BJ (cell line): ENCODE measurements at regions not wholly inside any gene's neighbourhood (a gene's known extent, or its start where the extent isn't known, plus 50 kb on each side); places are given as distances from the start of the nearest gene placed in this dataset.

ENCODE experiments used
- CTCF ChIA-PET: fragments of 350-600 bp; formaldehyde crosslinking; extraction: SDS; loops from one replicate; lab custom pipeline; 2021; ENCODE audit warnings: antibody characterized with exemption, inconsistent platforms; lab: Yijun Ruan, JAX
- POLR2A ChIA-PET: fragments of 300-600 bp; sonication (Branson Sonifier 250); formaldehyde crosslinking; extraction: SDS; loops from one replicate; lab custom pipeline; 2021; ENCODE audit warnings: antibody characterized with exemption; lab: Charles Lee
- DNase-seq: peaks from one replicate; pipeline ENCODE4 v3.0.0-alpha.2; 2011; ENCODE audit warnings: low read depth
- H3K27me3 ChIP-seq: 2 replicates; pipeline ENCODE4 v1.6.0; 2011; ENCODE audit warnings: low read length; ENCODE audit not compliant: control insufficient read depth, insufficient read depth
- H3K36me3 ChIP-seq: 2 replicates; pipeline ENCODE4 v1.5.1; 2011; ENCODE audit warnings: low read length; ENCODE audit not compliant: control insufficient read depth, insufficient read depth
- H3K4me3 ChIP-seq: 2 replicates; pipeline ENCODE4 v1.5.1; 2011; ENCODE audit warnings: low read depth, mild to moderate bottlenecking, control low read depth, low read length
- TF ChIP-seq, protein P1 (sequence below): IDR thresholded peaks from 2 replicates; pipeline ENCODE4 v1.5.1; 2011; ENCODE audit warnings: low read depth, mild to moderate bottlenecking, control low read depth, inconsistent platforms, low read length, moderate library complexity; ENCODE audit not compliant: insufficient read depth

- ChIA-PET CTCF (no interaction called here), POLR2A (no interaction called here)
- H3K4me3 ChIP-seq: no peak overlapping the region
- H3K36me3 ChIP-seq: no peaks in the 10 kb centered on the region
- no peak for DNase-seq
- H3K27me3 ChIP-seq: no peaks in the 10 kb centered on the region
- TF ChIP-seq, protein P1, sequence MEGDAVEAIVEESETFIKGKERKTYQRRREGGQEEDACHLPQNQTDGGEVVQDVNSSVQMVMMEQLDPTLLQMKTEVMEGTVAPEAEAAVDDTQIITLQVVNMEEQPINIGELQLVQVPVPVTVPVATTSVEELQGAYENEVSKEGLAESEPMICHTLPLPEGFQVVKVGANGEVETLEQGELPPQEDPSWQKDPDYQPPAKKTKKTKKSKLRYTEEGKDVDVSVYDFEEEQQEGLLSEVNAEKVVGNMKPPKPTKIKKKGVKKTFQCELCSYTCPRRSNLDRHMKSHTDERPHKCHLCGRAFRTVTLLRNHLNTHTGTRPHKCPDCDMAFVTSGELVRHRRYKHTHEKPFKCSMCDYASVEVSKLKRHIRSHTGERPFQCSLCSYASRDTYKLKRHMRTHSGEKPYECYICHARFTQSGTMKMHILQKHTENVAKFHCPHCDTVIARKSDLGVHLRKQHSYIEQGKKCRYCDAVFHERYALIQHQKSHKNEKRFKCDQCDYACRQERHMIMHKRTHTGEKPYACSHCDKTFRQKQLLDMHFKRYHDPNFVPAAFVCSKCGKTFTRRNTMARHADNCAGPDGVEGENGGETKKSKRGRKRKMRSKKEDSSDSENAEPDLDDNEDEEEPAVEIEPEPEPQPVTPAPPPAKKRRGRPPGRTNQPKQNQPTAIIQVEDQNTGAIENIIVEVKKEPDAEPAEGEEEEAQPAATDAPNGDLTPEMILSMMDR: no peak
These were observed 410.0 kb upstream of the CCDC196 start for GRCh38 chr14:66076176-66076575.

DNA sequence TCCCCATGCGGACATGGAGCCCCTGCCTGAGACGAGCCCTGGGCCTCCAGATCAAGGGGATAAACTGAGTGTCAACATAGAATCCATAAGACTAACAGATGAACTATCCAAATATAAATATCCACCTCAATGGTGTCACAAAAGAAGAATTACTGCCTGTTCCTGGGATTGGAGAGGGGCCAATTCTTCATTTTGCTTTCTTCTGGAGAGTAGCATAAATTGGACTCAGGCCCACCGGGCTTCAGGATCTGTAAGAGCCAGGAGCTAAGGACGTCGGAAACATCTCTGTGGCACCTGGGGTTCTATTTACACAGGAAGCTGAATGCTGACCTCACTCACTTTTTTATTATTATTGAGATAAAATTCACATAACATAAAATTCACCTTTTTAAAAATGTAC, 408.2 kb upstream of the CCDC196 start:
- POLR2A ChIA-PET: no interaction called here

GRCh38 chr14:66081594-66082376, 404.4 kb upstream of the CCDC196 start:
- TF ChIP-seq, protein P1: no peak
- H3K36me3 ChIP-seq: no peaks in the 10 kb centered on the region
- CTCF ChIA-PET: no interaction called here
- POLR2A ChIA-PET: no interaction called here
- no peak overlapping the region for H3K4me3 ChIP-seq
- no peak for DNase-seq
- no peaks in the 10 kb centered on the region for H3K27me3 ChIP-seq

More for the DNA sequence above, 408.2 kb upstream of the CCDC196 start:
- no peak for DNase-seq
- H3K27me3 ChIP-seq: no peaks in the 10 kb centered on the region
- CTCF ChIA-PET: no interaction called here
- TF ChIP-seq, protein P1: no peak
- no peaks in the 10 kb centered on the region for H3K36me3 ChIP-seq
- no peak overlapping the region for H3K4me3 ChIP-seq

DNA sequence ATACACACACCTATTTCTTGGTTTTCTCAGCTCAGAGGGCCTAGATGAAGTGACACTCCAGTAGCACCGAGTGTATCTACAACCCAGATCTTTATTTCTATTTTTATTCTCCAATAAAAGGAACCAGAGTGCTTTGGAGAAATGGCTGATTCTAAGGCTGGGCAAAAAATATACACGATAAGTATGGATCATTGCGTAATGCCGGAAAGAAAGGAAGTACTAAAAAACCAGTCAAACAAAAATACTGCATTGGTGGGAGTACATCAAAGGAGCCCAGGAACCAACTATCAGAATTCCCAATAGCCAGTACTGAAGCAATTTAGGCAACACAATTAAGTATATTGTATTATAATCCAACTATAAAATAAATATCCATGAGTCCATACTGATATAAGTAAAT, 400.9 kb upstream of the CCDC196 start:
- H3K4me3 ChIP-seq: no peak overlapping the region

DNA sequence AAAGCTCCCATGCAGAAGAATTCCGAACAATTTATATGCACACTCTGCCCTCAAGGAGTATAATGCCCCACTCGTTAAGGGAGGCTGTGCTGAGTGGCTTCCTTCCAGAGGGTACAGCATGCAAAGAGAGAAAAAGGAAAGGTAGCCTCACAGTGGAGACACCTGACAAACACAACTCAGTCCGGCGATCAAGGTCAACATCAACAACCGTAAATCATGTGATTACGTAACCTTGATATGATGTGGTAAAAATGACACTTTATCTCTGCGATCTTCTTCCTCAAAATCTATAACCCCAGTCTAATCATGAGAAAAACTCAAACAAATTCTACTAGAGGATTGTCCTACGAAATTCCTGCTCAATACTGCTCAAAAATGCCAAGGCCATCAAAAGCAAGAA, 400.5 kb upstream of the CCDC196 start:
- Histone ChIP-seq H3K27me3 (no peaks in the 10 kb centered on the region), H3K36me3 (no peaks in the 10 kb centered on the region), H3K4me3 (no peak overlapping the region)
- POLR2A ChIA-PET: no interaction called here
- DNase-seq: no peak
- TF ChIP-seq, protein P1: no peak
- CTCF ChIA-PET: no interaction called here

More for the DNA sequence above, 400.9 kb upstream of the CCDC196 start:
- POLR2A ChIA-PET: no interaction called here
- H3K36me3 ChIP-seq: no peaks in the 10 kb centered on the region
- no peak for DNase-seq
- TF ChIP-seq, protein P1: no peak
- CTCF ChIA-PET: interaction anchor here (0.7 kb wide), 1 partner anchor 18 kb away, joined by 3 read pairs; no protein-coding TSS in a partner anchor
- H3K27me3 ChIP-seq: no peaks in the 10 kb centered on the region
